Lung (tissue), 11 donors: ENCODE measurements at regions not wholly inside any gene's neighbourhood (a gene's known extent, or its start where the extent isn't known, plus 50 kb on each side); places are given as distances from the start of the nearest gene placed in this dataset.

ENCODE experiments used
- ATAC-seq: fragments of 200-7000 bp; cut with Tn5 transposase; one replicate; pipeline ENCODE4 v1.9.1; 2020; ENCODE audit warnings: moderate number of reproducible peaks; ENCODE audit not compliant: insufficient read depth, low FRiP score
- DNase-seq, 3 donors: peaks; one replicate each; pipeline ENCODE4 v3.0.0-alpha.2; 2013 to 2017
- H3K27ac ChIP-seq, 2 donors: one replicate each; pipeline ENCODE4 v1.5.1; 2013; ENCODE audit warnings: mild to moderate bottlenecking in 2 of 2, moderate library complexity in 2 of 2, control low read depth in 1 of 2, inconsistent platforms in 1 of 2, low read depth in 1 of 2, low read length in 1 of 2
- H3K27me3 ChIP-seq, 3 donors: one replicate each; pipeline ENCODE4 v1.5.1; 2013; ENCODE audit warnings: low read length in 2 of 3; ENCODE audit not compliant: control insufficient read depth in 3 of 3, insufficient read depth in 3 of 3
- H3K36me3 ChIP-seq, 4 donors: one replicate each; pipeline ENCODE4 v1.5.1; 2013; ENCODE audit warnings: low read length in 4 of 4, mild to moderate bottlenecking in 1 of 4, moderate library complexity in 1 of 4; ENCODE audit not compliant: control insufficient read depth in 4 of 4, insufficient read depth in 4 of 4
- H3K4me1 ChIP-seq, 5 donors: one replicate each; pipeline ENCODE4 v1.5.1; 2013; ENCODE audit warnings: low read length in 5 of 5, mild to moderate bottlenecking in 2 of 5, moderate library complexity in 1 of 5; ENCODE audit not compliant: control insufficient read depth in 5 of 5, insufficient read depth in 5 of 5
- H3K4me3 ChIP-seq: one replicate; pipeline ENCODE4 v1.5.1; 2013; ENCODE audit warnings: mild to moderate bottlenecking, control low read depth, moderate library complexity
- H3K9ac ChIP-seq, 2 donors: one replicate each; pipeline ENCODE4 v1.5.1; 2013; ENCODE audit warnings: low read length in 2 of 2, control low read depth in 1 of 2; ENCODE audit not compliant: insufficient read depth in 1 of 2
- H3K9me3 ChIP-seq, 4 donors: one replicate each; pipeline ENCODE4 v1.5.1; 2013; ENCODE audit warnings: low read length in 3 of 4, mild to moderate bottlenecking in 1 of 4, moderate library complexity in 1 of 4; ENCODE audit not compliant: control insufficient read depth in 4 of 4, insufficient read depth in 3 of 4
- CTCF ChIP-seq: IDR thresholded peaks from 2 replicates; pipeline ENCODE4 v1.5.1; 2012; ENCODE audit warnings: mild to moderate bottlenecking; ENCODE audit errors: control extremely low read depth, extremely low read depth
- WGBS, 2 donors: extraction: QIAGEN DNeasy Blood & Tissue Kit; methylation state at CpG; one replicate each; pipeline ENCODE4 v1.1.7; 2013; 5-methylcytosine and 5-hydroxymethylcytosine counted together
- donor health status: control.
- donor health status: control.
- donor health status: Bipolar disorder and iron deficiency.
- donor health status: healthy.
- donor health status: DM: yes; HTN: yes; CAD: no.

DNA sequence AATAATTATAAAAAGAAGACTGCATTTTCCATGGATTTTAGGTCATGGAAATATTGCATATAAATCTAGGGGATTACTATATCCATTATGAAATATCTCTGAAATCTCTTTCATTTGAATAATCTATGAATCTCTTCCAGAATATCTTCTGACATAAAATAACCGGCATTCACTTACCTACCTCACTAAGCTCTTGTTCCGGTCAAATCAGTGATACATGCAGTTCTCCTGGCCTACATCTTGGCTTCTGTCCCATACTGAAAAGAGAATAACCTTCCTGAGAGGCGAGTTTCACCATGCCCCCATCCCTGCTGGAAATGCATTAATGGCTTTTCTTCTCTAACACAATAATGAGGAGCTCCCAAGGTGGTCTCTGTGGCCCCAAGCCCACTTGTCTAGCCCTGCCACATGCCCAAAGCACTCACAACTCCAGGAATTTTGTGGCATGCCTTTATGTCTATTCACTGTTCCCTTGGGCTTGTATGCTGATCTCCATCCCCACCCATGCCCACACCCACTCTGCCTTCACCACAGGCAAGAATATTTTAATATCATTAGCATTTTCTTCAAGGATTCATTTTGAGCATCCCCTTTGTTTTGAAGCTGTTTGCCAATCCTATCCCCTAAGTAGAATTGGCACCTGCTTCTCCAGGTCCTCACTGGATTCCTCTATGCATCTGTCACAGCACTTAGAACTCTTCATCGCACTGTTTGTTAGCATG, 401.6 kb downstream of the COG6 start:
- Histone ChIP-seq H3K4me3 (no peak overlapping the region), H3K27me3 (no peaks in the 10 kb centered on the region), H3K9me3 (no peaks in the 10 kb centered on the region), H3K9ac (no peak overlapping the region), H3K27ac (no peak overlapping the region), H3K36me3 (no peaks in the 10 kb centered on the region), H3K4me1 (no peaks in the 10 kb centered on the region)
- DNase-seq (no peak), ATAC-seq (no peak)
- TF ChIP-seq CTCF, result no peak
- 92 to 95% methylated on average over 4 of the region's 4 CpGs for WGBS, 2 donors

GRCh38 chr13:40058757-40059236, 403.3 kb downstream of the COG6 start:
- Histone ChIP-seq H3K4me1 (peaks cover 0 to 8% (median 0%) of the 10 kb centered on the region in 5 donors), H3K4me3 (no peak overlapping the region), H3K9me3 (no peaks in the 10 kb centered on the region), H3K27ac (no peak overlapping the region), H3K9ac (no peak overlapping the region), H3K36me3 (no peaks in the 10 kb centered on the region), H3K27me3 (no peaks in the 10 kb centered on the region)
- DNase-seq (no peak), ATAC-seq (no peak)
- 77 to 89% methylated on average over 3 of the region's 3 CpGs for WGBS, 2 donors
- no peak for TF ChIP-seq CTCF

DNA sequence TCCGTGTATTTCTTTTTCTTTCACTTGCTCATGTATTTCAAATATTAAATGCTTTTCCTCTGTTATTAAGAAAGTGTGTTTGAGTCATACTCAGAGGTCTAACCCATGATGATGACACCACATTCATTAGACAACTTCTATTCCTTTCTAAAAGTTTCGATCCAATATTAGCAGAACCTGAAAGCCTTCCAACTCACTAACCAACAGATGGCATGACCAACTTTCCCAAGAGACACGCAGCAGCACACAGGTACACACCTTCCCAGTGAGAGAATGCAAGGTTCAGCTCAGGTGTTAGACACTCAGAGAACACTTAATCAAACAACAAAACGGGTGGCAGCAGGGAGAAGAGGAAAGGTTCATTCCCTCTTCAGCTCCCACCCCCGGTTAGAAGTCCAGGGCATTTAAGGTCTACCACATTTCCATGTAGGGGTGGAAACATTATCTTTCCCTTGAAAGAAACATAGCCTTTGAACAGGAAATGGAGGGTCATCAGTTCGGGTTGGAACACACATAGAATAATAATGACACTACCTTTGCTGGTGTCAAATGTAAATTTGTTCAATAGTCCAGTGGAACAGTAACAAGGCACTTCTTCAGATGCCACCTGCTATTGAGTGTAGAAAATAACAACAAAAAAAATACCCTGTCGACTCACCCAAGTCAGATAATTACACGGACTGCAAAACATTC, 404.2 kb downstream of the COG6 start:
- ATAC-seq (no peak), DNase-seq (no peak)
- H3K4me3 ChIP-seq, result no peak overlapping the region
- no peaks in the 10 kb centered on the region for H3K9me3 ChIP-seq
- peaks cover 0 to 13% (median 0%) of the 10 kb centered on the region in 5 donors for H3K4me1 ChIP-seq
- no peaks in the 10 kb centered on the region for H3K27me3 ChIP-seq
- H3K9ac ChIP-seq, result no peak overlapping the region
- H3K36me3 ChIP-seq, result no peaks in the 10 kb centered on the region
- WGBS, 2 donors, result 72 to 82% methylated on average over 8 of the region's 8 CpGs
- TF ChIP-seq CTCF, result no peak
- H3K27ac ChIP-seq, result no peak overlapping the region
